GM13976 (cell line): ENCODE measurements at regions not wholly inside any gene's neighbourhood (a gene's known extent, or its start where the extent isn't known, plus 50 kb on each side); places are given as distances from the start of the nearest gene placed in this dataset.

Source experiments
- DNase-seq: peaks from one replicate; pipeline ENCODE4 v3.0.0; 2012; ENCODE audit warnings: low spot score
- CTCF ChIP-seq: IDR thresholded peaks from 2 replicates; pipeline ENCODE4 v1.5.1; 2012; ENCODE audit warnings: borderline replicate concordance, mild to moderate bottlenecking; ENCODE audit not compliant: insufficient read depth; ENCODE audit errors: extremely low read depth, missing control alignments, control extremely low read depth
- in situ Hi-C: fragments of 300-500 bp; cut with MboI; formaldehyde crosslinking; loops from one replicate; pipeline ENCODE4 v1.12.0; 2022; ENCODE audit warnings: low sequenced_read_pairs, mixed read lengths, inconsistent platforms; ENCODE audit not compliant: unreplicated experiment

- in situ Hi-C loops, result no loop called here
- no peak for DNase-seq
Measured at GRCh38 chr5:165525271-165525670, 2019.9 kb downstream of the MAT2B start.

GRCh38 chr5:165526357-165526756 is 2020.9 kb downstream of the MAT2B start:
- no peak for TF ChIP-seq CTCF
- DNase-seq, result no peak

More at GRCh38 chr5:165525271-165525670, 2019.9 kb downstream of the MAT2B start:
- TF ChIP-seq CTCF, result no peak

GRCh38 chr5:165527577-165527976 is 2022.2 kb downstream of the MAT2B start:
- no peak for TF ChIP-seq CTCF
- in situ Hi-C loops, result no loop called here
- no peak for DNase-seq

More at GRCh38 chr5:165526357-165526756, 2020.9 kb downstream of the MAT2B start:
- in situ Hi-C loops, result no loop called here

- TF ChIP-seq CTCF, result no peak
- DNase-seq, result no peak
- in situ Hi-C loops, result no loop called here
Measured at GRCh38 chr5:165538065-165538464, 2032.6 kb downstream of the MAT2B start.

- TF ChIP-seq CTCF, result no peak
- no peak for DNase-seq
- in situ Hi-C loops, result no loop called here
Measured at GRCh38 chr5:165559645-165560044, 2054.2 kb downstream of the MAT2B start.

GRCh38 chr5:165560648-165561047 is 2055.2 kb downstream of the MAT2B start:
- TF ChIP-seq CTCF, result no peak
- in situ Hi-C loops, result no loop called here
- no peak for DNase-seq

- no peak for DNase-seq
- TF ChIP-seq CTCF, result no peak
- in situ Hi-C loops, result no loop called here
Measured at GRCh38 chr5:165565911-165566310, 2060.5 kb downstream of the MAT2B start.
